Endothelial cell of umbilical vein (primary cell): ENCODE measurements at regions not wholly inside any gene's neighbourhood (a gene's known extent, or its start where the extent isn't known, plus 50 kb on each side); places are given as distances from the start of the nearest gene placed in this dataset.
A peak's percentile ranks its signal among the peaks of the same experiment; 100 is the strongest.

Experiments used
- BruUV-seq: library from RNA; stranded (reverse); fragments of 400-500 nt; replicated peaks from 2 replicates; lab custom pipeline; 2021; lab: Mats Ljungman, UMichigan
- CTCF ChIA-PET: fragments of 300-600, 350-600 bp; sonication (Branson Sonifier 250); formaldehyde crosslinking; loops from one replicate; lab custom pipeline; 2021; ENCODE audit warnings: antibody characterized with exemption, inconsistent platforms; lab: Charles Lee
- POLR2A ChIA-PET: fragments of 300-600, 350-600 bp; sonication (Branson Sonifier 250); formaldehyde crosslinking; loops from one replicate; lab custom pipeline; 2021; ENCODE audit warnings: antibody characterized with exemption, inconsistent platforms; lab: Charles Lee
- DNase-seq: peaks from one replicate; pipeline ENCODE4 v3.0.0-alpha.2; 2011; ENCODE audit warnings: low read depth, low spot score
- FAIRE-seq: peaks from 2 replicates; lab custom pipeline; 2011; peaks lifted over from hg19 to GRCh38; lab: Jason Lieb, UNC
- H2AFZ ChIP-seq: 2 replicates; pipeline ENCODE4 v1.6.0; 2012; ENCODE audit warnings: low read depth, low read length, control low read depth, inconsistent platforms
- H3K27ac ChIP-seq: 2 replicates; pipeline ENCODE4 v1.5.1; 2011; ENCODE audit warnings: low read depth, mild to moderate bottlenecking, control low read depth, low read length, moderate library complexity; ENCODE audit not compliant: insufficient read depth
- H3K27me3 ChIP-seq, 2 experiments: 2 replicates each; pipeline versions ENCODE4 v1.6.0 to v1.6.1; 2011; ENCODE audit warnings: low read length in 2 of 2, mixed read lengths in 1 of 2; ENCODE audit not compliant: control insufficient read depth in 2 of 2, insufficient read depth in 2 of 2
- H3K36me3 ChIP-seq, 2 experiments: 2 replicates in 1 of 2; 3 replicates in 1 of 2; pipeline ENCODE4 v1.5.1; 2011; ENCODE audit warnings: low read length in 2 of 2, mild to moderate bottlenecking in 1 of 2, moderate library complexity in 1 of 2; ENCODE audit not compliant: control insufficient read depth in 2 of 2, insufficient read depth in 2 of 2; ENCODE audit errors: extremely low read depth in 1 of 2
- H3K4me1 ChIP-seq: 3 replicates; pipeline ENCODE4 v1.5.1; 2011; ENCODE audit warnings: mild to moderate bottlenecking, low read length; ENCODE audit not compliant: control insufficient read depth, insufficient read depth; ENCODE audit errors: extremely low read depth
- H3K4me2 ChIP-seq: 2 replicates; pipeline ENCODE4 v1.6.1; 2011; ENCODE audit warnings: low read length, control low read depth, mixed read lengths; ENCODE audit not compliant: insufficient read depth
- H3K4me3 ChIP-seq, 3 experiments: fragments of 200-600 bp in 1 of 3; sonication (generic), shearing (Covaris generic) in 1 of 3; replicated peaks in 1 of 3; 2 replicates each; pipeline ENCODE4 v1.5.1; 2011 to 2016; ENCODE audit warnings: control low read depth in 3 of 3, low read length in 3 of 3, mild to moderate bottlenecking in 2 of 3, inconsistent platforms in 1 of 3, low read depth in 1 of 3, moderate library complexity in 1 of 3; ENCODE audit not compliant: insufficient read depth in 1 of 3
- H3K79me2 ChIP-seq: 2 replicates; pipeline ENCODE4 v1.6.0; 2012; ENCODE audit warnings: low read length, inconsistent platforms; ENCODE audit not compliant: control insufficient read depth, insufficient read depth
- H3K9ac ChIP-seq: replicated peaks from 2 replicates; pipeline ENCODE3; 2011; ENCODE audit warnings: low read length, control low read depth; ENCODE audit not compliant: insufficient read depth; ENCODE audit errors: extremely low read depth
- H3K9me1 ChIP-seq: replicated peaks from 3 replicates; pipeline ENCODE4 v1.6.0; 2011; ENCODE audit warnings: mild to moderate bottlenecking, low read length; ENCODE audit not compliant: control insufficient read depth, insufficient read depth; ENCODE audit errors: extremely low read depth
- H3K9me3 ChIP-seq: replicated peaks from 2 replicates; pipeline ENCODE4 v1.5.1; 2012; ENCODE audit warnings: low read length, inconsistent platforms; ENCODE audit not compliant: control insufficient read depth, insufficient read depth
- H4K20me1 ChIP-seq: replicated peaks from 2 replicates; pipeline ENCODE3; 2011; ENCODE audit warnings: mild to moderate bottlenecking, low read length; ENCODE audit not compliant: control insufficient read depth, insufficient read depth; ENCODE audit errors: extremely low read depth
- CTCF ChIP-seq, 2 donors: IDR thresholded peaks; 1 replicate in 1 of 2; 2 replicates in 1 of 2; pipeline ENCODE4 v1.5.1; 2011; ENCODE audit warnings: low read length in 2 of 2, mild to moderate bottlenecking in 2 of 2, moderate library complexity in 2 of 2, control low read depth in 1 of 2, inconsistent platforms in 1 of 2, low read depth in 1 of 2; ENCODE audit not compliant: insufficient read depth in 1 of 2; ENCODE audit errors: extremely low read depth in 1 of 2
- EZH2 ChIP-seq: IDR thresholded peaks from 2 replicates; pipeline ENCODE4 v1.6.1; 2012; ENCODE audit warnings: borderline replicate concordance, low read depth, mild to moderate bottlenecking, moderate library complexity, low read length, inconsistent platforms; ENCODE audit not compliant: severe bottlenecking
- FOS ChIP-seq: IDR thresholded peaks from 2 replicates; pipeline ENCODE4 v1.6.1; 2011; ENCODE audit warnings: mild to moderate bottlenecking, low read length, moderate library complexity, borderline replicate concordance; ENCODE audit not compliant: insufficient read depth
- GATA2 ChIP-seq: IDR thresholded peaks from 2 replicates; pipeline ENCODE4 v1.7.0; 2011; ENCODE audit warnings: low read depth, mild to moderate bottlenecking, moderate library complexity, mixed read lengths, low read length; ENCODE audit not compliant: insufficient read length, insufficient read depth
- JUN ChIP-seq: IDR thresholded peaks from 2 replicates; pipeline ENCODE4 v1.6.1; 2011; ENCODE audit warnings: borderline replicate concordance, low read depth; ENCODE audit not compliant: insufficient read length, insufficient read depth
- MAX ChIP-seq: IDR thresholded peaks from 2 replicates; pipeline ENCODE4 v1.6.1; 2011; ENCODE audit not compliant: insufficient read depth, insufficient read length
- MYC ChIP-seq: IDR thresholded peaks from one replicate; pipeline ENCODE4 v1.6.1; 2011; ENCODE audit warnings: mild to moderate bottlenecking, low read depth, low read length
- POLR2A ChIP-seq: IDR thresholded peaks from 2 replicates; pipeline ENCODE4 v1.6.1; 2012; ENCODE audit warnings: low read depth, mild to moderate bottlenecking, control low read depth, low read length
- POLR2AphosphoS5 ChIP-seq: IDR thresholded peaks from 2 replicates; pipeline ENCODE4 v1.6.1; 2012; ENCODE audit warnings: low read depth, mild to moderate bottlenecking, control low read depth, low read length, moderate library complexity; ENCODE audit not compliant: insufficient read depth
- dilution Hi-C: fragments of 300-500 bp; cut with MboI; formaldehyde crosslinking; loops from one replicate; pipeline ENCODE4 v1.15.0; 2019; ENCODE audit warnings: low sequenced_read_pairs; ENCODE audit not compliant: extremely low pct_ligation_motif_present
- intact Hi-C: fragments of 100-400 bp; cut with micrococcal nuclease; formaldehyde crosslinking; loops from one replicate; pipeline ENCODE4 v1.10.0; 2022

- Histone ChIP-seq H3K9ac (no peak overlapping the region), H3K4me3 (no peak overlapping the region), H3K79me2 (no peaks in the 10 kb centered on the region), H3K27ac (no peak overlapping the region), H3K4me1 (peaks cover 24% of the 10 kb centered on the region), H3K36me3 (no peaks in the 10 kb centered on the region), H4K20me1 (no peaks in the 10 kb centered on the region), H3K27me3 (no peaks in the 10 kb centered on the region), H3K9me1 (no peaks in the 10 kb centered on the region), H3K4me2 (no peak overlapping the region), H3K9me3 (no peaks in the 10 kb centered on the region), H2AFZ (peak overlapping the region; percentile 29)
- DNase-seq (peak; percentile 21), FAIRE-seq (no peak)
- CTCF ChIA-PET, result interaction anchor here (1.0 kb wide), 1 partner anchor 42 kb away, joined by 3 read pairs; no protein-coding TSS in a partner anchor
- POLR2A ChIA-PET, result no interaction called here
- intact Hi-C loops (no loop called here), dilution Hi-C loops (no loop called here)
- BruUV-seq, result no TSS peak
- no peak for TF ChIP-seq FOS
- TF ChIP-seq GATA2, result no peak
- TF ChIP-seq JUN, result no peak
- TF ChIP-seq POLR2AphosphoS5, result no peak
- TF ChIP-seq CTCF (IDR thresholded peaks at IDR 0.05; ENCODE audit: extremely low read depth in 1 of 2, insufficient read depth in 1 of 2, low read depth in 1 of 2, low read length in 2 of 2), result no peak
- no peak for TF ChIP-seq MYC
- no peak for TF ChIP-seq POLR2A
- no peak for TF ChIP-seq MAX
- no peak for TF ChIP-seq EZH2
Measured at GRCh38 chr18:44290366-44290977, 390.2 kb upstream of the SETBP1 start.
